Subcutaneous abdominal adipose tissue (tissue), 5 donors: ENCODE measurements at regions not wholly inside any gene's neighbourhood (a gene's known extent, or its start where the extent isn't known, plus 50 kb on each side); places are given as distances from the start of the nearest gene placed in this dataset.

Source experiments
- H3K27ac ChIP-seq: one replicate; pipeline ENCODE4 v1.7.0; 2013; ENCODE audit warnings: low read depth, mild to moderate bottlenecking, inconsistent platforms, low read length, moderate library complexity
- H3K27me3 ChIP-seq, 5 donors: one replicate each; pipeline ENCODE4 v1.7.0; 2013; ENCODE audit warnings: low read length in 5 of 5, inconsistent platforms in 1 of 5; ENCODE audit not compliant: control insufficient read depth in 5 of 5, insufficient read depth in 4 of 5
- H3K36me3 ChIP-seq, 5 donors: one replicate each; pipeline ENCODE4 v1.7.0; 2013; ENCODE audit warnings: low read length in 5 of 5; ENCODE audit not compliant: control insufficient read depth in 5 of 5, insufficient read depth in 5 of 5
- H3K4me1 ChIP-seq, 5 donors: one replicate each; pipeline ENCODE4 v1.7.0; 2013; ENCODE audit warnings: low read length in 5 of 5, mild to moderate bottlenecking in 3 of 5, moderate library complexity in 1 of 5; ENCODE audit not compliant: control insufficient read depth in 5 of 5, insufficient read depth in 5 of 5
- H3K4me3 ChIP-seq, 5 donors: one replicate each; pipeline ENCODE4 v1.7.0; 2013; ENCODE audit warnings: low read length in 5 of 5, low read depth in 1 of 5
- H3K9ac ChIP-seq, 5 donors: one replicate each; pipeline ENCODE4 v1.7.0; 2013; ENCODE audit warnings: low read length in 5 of 5, mild to moderate bottlenecking in 4 of 5, moderate library complexity in 3 of 5
- H3K9me3 ChIP-seq, 5 donors: one replicate each; pipeline ENCODE4 v1.7.0; 2013; ENCODE audit warnings: low read length in 5 of 5; ENCODE audit not compliant: control insufficient read depth in 5 of 5
- donor health status: healthy.
- donor health status: healthy.
- donor health status: healthy.
- donor health status: healthy.
- donor health status: healthy.

- Histone ChIP-seq H3K36me3 (no peaks in the 10 kb centered on the region), H3K4me3 (no peak overlapping the region), H3K4me1 (no peaks in the 10 kb centered on the region), H3K9me3 (no peaks in the 10 kb centered on the region), H3K27me3 (peaks cover 0 to 4% (median 3%) of the 10 kb centered on the region in 5 donors), H3K27ac (no peak overlapping the region), H3K9ac (no peak overlapping the region)
Measured at GRCh38 chr2:67208887-67209500, 188.1 kb upstream of the ETAA1 start.

- Histone ChIP-seq H3K36me3 (no peaks in the 10 kb centered on the region), H3K27me3 (peaks cover 0 to 4% (median 3%) of the 10 kb centered on the region in 5 donors), H3K9me3 (no peaks in the 10 kb centered on the region), H3K4me1 (no peaks in the 10 kb centered on the region), H3K4me3 (no peak overlapping the region), H3K9ac (no peak overlapping the region), H3K27ac (no peak overlapping the region)
Measured at GRCh38 chr2:67210430-67210829, 186.7 kb upstream of the ETAA1 start.

- Histone ChIP-seq H3K9ac (no peak overlapping the region), H3K4me1 (no peaks in the 10 kb centered on the region), H3K9me3 (no peaks in the 10 kb centered on the region), H3K27me3 (peaks cover 0 to 4% (median 3%) of the 10 kb centered on the region in 5 donors), H3K36me3 (no peaks in the 10 kb centered on the region), H3K4me3 (no peak overlapping the region), H3K27ac (no peak overlapping the region)
Measured at GRCh38 chr2:67212203-67212602, 184.9 kb upstream of the ETAA1 start.

GRCh38 chr2:67213270-67213670, 183.9 kb upstream of the ETAA1 start:
- H3K36me3 ChIP-seq: no peaks in the 10 kb centered on the region
- H3K9me3 ChIP-seq: peaks cover 0 to 3% (median 0%) of the 10 kb centered on the region in 5 donors
- H3K4me3 ChIP-seq: no peak overlapping the region
- H3K27me3 ChIP-seq: peaks cover 0 to 4% (median 3%) of the 10 kb centered on the region in 5 donors
- H3K4me1 ChIP-seq: no peaks in the 10 kb centered on the region
- no peak overlapping the region for H3K9ac ChIP-seq
- H3K27ac ChIP-seq: no peak overlapping the region

- Histone ChIP-seq H3K4me3 (no peak overlapping the region), H3K27ac (no peak overlapping the region), H3K9ac (no peak overlapping the region)
Measured at GRCh38 chr2:67213677-67214402, 183.3 kb upstream of the ETAA1 start.

GRCh38 chr2:67214585-67215185, 182.4 kb upstream of the ETAA1 start:
- H3K36me3 ChIP-seq: no peaks in the 10 kb centered on the region
- peaks cover 0 to 3% (median 0%) of the 10 kb centered on the region in 5 donors for H3K9me3 ChIP-seq
- no peak overlapping the region for H3K9ac ChIP-seq
- H3K4me3 ChIP-seq: no peak overlapping the region
- H3K4me1 ChIP-seq: no peaks in the 10 kb centered on the region
- H3K27ac ChIP-seq: no peak overlapping the region
- H3K27me3 ChIP-seq: peaks cover 0 to 4% (median 3%) of the 10 kb centered on the region in 5 donors

More at GRCh38 chr2:67213677-67214402, 183.3 kb upstream of the ETAA1 start:
- peaks cover 0 to 3% (median 0%) of the 10 kb centered on the region in 5 donors for H3K9me3 ChIP-seq
- no peaks in the 10 kb centered on the region for H3K36me3 ChIP-seq
- peaks cover 0 to 4% (median 3%) of the 10 kb centered on the region in 5 donors for H3K27me3 ChIP-seq
- no peaks in the 10 kb centered on the region for H3K4me1 ChIP-seq

- Histone ChIP-seq H3K9ac (no peak overlapping the region), H3K4me3 (no peak overlapping the region), H3K36me3 (no peaks in the 10 kb centered on the region), H3K9me3 (peaks cover 0 to 3% (median 0%) of the 10 kb centered on the region in 5 donors), H3K27ac (no peak overlapping the region), H3K27me3 (peaks cover 0 to 4% (median 3%) of the 10 kb centered on the region in 5 donors), H3K4me1 (no peaks in the 10 kb centered on the region)
Measured at GRCh38 chr2:67215214-67216055, 181.7 kb upstream of the ETAA1 start.

- no peaks in the 10 kb centered on the region for H3K4me1 ChIP-seq
- peaks cover 0 to 3% (median 0%) of the 10 kb centered on the region in 5 donors for H3K9me3 ChIP-seq
- no peak overlapping the region for H3K4me3 ChIP-seq
- H3K36me3 ChIP-seq: no peaks in the 10 kb centered on the region
- H3K9ac ChIP-seq: no peak overlapping the region
- no peak overlapping the region for H3K27ac ChIP-seq
- peaks cover 0 to 4% (median 3%) of the 10 kb centered on the region in 5 donors for H3K27me3 ChIP-seq
Measured at GRCh38 chr2:67216103-67216502, 181.0 kb upstream of the ETAA1 start.

- Histone ChIP-seq H3K27ac (no peak overlapping the region), H3K4me3 (no peak overlapping the region), H3K9ac (no peak overlapping the region), H3K9me3 (peaks cover 0 to 3% (median 0%) of the 10 kb centered on the region in 5 donors), H3K36me3 (no peaks in the 10 kb centered on the region), H3K4me1 (no peaks in the 10 kb centered on the region), H3K27me3 (peaks cover 0 to 4% (median 3%) of the 10 kb centered on the region in 5 donors)
Measured at GRCh38 chr2:67216881-67217280, 180.3 kb upstream of the ETAA1 start.
